HL-60 (cell line): ENCODE measurements at regions not wholly inside any gene's neighbourhood (a gene's known extent, or its start where the extent isn't known, plus 50 kb on each side); places are given as distances from the start of the nearest gene placed in this dataset.

Experiments used
- POLR2AphosphoS5 ChIP-seq: IDR thresholded peaks from 2 replicates; pipeline ENCODE4 v1.6.1; 2012; ENCODE audit warnings: low read depth
- TF ChIP-seq, protein P1 (sequence below): IDR thresholded peaks from 2 replicates; pipeline ENCODE4 v1.6.1; 2012; ENCODE audit warnings: low read depth; ENCODE audit not compliant: insufficient replicate concordance
- TF ChIP-seq, protein P2 (sequence below): IDR thresholded peaks from one replicate; pipeline ENCODE4 v1.5.1; 2011; ENCODE audit warnings: low read length, control low read depth, inconsistent platforms; ENCODE audit not compliant: insufficient read depth

DNA sequence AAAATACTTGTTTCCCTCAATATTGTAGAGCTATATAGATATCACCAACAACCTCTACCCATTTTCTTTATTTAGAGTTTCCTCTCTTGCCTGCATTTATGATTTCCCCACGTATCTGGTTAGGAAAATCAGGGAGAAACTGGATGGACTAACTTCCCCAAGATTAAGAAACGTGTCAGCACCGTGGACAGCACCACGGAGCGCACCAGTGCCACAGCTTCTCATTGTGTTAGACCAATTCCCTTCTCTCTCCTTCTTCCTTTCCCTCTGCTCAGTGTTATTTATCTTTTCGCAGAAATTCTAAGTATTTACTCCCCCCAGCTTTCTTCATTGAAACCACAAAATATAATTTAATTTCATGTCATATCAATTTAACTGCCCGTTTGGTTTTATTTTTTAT lies 568.6 kb upstream of the BOD1L1 start:
- TF ChIP-seq, protein P1, sequence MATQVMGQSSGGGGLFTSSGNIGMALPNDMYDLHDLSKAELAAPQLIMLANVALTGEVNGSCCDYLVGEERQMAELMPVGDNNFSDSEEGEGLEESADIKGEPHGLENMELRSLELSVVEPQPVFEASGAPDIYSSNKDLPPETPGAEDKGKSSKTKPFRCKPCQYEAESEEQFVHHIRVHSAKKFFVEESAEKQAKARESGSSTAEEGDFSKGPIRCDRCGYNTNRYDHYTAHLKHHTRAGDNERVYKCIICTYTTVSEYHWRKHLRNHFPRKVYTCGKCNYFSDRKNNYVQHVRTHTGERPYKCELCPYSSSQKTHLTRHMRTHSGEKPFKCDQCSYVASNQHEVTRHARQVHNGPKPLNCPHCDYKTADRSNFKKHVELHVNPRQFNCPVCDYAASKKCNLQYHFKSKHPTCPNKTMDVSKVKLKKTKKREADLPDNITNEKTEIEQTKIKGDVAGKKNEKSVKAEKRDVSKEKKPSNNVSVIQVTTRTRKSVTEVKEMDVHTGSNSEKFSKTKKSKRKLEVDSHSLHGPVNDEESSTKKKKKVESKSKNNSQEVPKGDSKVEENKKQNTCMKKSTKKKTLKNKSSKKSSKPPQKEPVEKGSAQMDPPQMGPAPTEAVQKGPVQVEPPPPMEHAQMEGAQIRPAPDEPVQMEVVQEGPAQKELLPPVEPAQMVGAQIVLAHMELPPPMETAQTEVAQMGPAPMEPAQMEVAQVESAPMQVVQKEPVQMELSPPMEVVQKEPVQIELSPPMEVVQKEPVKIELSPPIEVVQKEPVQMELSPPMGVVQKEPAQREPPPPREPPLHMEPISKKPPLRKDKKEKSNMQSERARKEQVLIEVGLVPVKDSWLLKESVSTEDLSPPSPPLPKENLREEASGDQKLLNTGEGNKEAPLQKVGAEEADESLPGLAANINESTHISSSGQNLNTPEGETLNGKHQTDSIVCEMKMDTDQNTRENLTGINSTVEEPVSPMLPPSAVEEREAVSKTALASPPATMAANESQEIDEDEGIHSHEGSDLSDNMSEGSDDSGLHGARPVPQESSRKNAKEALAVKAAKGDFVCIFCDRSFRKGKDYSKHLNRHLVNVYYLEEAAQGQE: peak; percentile 99
- TF ChIP-seq, protein P2, sequence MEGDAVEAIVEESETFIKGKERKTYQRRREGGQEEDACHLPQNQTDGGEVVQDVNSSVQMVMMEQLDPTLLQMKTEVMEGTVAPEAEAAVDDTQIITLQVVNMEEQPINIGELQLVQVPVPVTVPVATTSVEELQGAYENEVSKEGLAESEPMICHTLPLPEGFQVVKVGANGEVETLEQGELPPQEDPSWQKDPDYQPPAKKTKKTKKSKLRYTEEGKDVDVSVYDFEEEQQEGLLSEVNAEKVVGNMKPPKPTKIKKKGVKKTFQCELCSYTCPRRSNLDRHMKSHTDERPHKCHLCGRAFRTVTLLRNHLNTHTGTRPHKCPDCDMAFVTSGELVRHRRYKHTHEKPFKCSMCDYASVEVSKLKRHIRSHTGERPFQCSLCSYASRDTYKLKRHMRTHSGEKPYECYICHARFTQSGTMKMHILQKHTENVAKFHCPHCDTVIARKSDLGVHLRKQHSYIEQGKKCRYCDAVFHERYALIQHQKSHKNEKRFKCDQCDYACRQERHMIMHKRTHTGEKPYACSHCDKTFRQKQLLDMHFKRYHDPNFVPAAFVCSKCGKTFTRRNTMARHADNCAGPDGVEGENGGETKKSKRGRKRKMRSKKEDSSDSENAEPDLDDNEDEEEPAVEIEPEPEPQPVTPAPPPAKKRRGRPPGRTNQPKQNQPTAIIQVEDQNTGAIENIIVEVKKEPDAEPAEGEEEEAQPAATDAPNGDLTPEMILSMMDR: no peak
- no peak for TF ChIP-seq POLR2AphosphoS5
